NCI-H128 (cell line): ENCODE measurements at regions not wholly inside any gene's neighbourhood (a gene's known extent, or its start where the extent isn't known, plus 50 kb on each side); places are given as distances from the start of the nearest gene placed in this dataset.
"Not testable (repeated sequence)": the region's sequence is repeated elsewhere in the genome, so short reads cannot be mapped to it uniquely, and the experiment has no call there.

ENCODE experiments used
- DNase-seq: peaks from one replicate; lab custom pipeline; 2025; ENCODE audit not compliant: unreplicated experiment; lab: John Stamatoyannopoulos, UW

DNA sequence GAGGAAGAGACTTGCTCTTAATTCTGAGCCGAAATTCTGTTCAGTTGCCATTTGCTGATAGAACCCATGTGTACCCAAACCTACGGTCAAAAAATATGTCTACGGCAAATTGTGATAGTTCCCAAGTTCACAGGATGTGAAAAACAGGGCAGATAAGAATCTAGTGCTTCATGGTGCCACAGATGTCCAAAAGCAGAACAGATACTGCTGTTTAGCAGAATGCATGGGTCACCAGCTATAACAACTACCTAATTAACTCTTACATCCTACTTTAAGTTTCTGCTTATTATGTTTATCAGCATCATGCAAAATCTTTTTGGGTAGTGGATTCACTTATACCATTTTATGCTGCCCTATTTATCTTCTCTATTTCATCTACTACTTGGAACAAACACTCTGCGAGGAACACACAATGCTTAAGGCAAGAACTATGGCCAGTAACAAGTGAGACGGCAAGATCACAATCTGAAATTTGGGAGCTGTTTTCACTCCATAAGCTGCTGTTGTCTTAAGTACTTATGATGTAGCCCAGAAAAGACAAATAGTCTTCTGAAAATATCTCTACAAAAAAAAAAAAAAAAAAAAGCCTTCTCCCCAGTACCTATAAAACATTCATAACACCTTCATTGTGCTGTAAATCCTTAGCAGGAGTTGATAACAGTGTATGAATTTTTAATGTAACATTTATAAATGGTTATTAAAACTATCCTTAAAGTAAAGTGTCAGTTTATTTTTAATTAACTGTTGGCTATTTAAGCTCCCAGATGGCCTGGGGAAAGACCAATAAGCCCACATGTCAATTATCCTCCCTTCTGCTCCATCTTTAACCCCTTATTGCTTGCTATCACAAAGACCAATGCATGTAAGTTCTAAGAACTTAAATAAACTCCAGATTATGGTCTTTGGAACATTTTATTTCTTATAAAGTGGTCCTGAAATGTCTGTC is 232.3 kb downstream of the TLR4 start:
- DNase-seq = no peak

DNA sequence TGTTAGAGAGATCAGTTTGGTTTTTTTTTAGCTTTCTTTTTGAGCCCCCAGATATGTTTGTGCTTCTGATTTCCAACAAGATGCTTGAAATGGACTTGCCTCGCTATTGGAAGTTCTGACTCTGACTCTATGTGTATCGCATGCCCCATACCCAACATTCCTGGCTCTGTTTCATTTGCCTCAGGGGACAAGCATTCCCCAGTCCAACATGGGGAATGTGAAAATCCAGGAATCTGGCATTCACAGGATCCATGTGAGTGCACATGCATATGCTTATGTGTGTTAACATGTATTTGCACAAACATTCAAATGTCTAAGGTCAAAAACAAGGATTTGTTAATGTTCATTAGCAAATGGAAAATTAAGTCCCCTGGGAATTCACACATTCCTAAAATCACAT is 233.9 kb downstream of the TLR4 start:
- no peak for DNase-seq

DNA sequence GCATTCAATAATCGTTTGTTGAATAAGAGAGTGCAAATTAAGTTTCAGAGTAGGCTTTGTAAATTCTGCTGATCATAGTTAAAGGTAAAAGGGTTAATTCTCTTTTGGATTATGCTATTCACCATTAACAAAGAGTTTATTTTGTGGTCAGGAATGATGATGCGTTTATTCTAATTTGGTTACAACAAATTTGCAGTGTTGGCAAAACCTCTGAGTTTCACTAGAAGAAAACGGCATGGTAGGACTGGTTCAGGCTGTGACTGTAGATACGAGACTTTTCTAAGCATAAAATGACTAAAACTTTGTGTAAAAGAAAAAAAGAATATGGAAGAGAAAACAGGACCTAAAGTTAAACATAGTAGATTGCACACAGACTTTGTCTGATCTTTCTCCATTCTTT is 234.7 kb downstream of the TLR4 start:
- no peak for DNase-seq

GRCh38 chr9:117944750-117945149 is 240.5 kb downstream of the TLR4 start:
- DNase-seq = not testable (repeated sequence)

DNA sequence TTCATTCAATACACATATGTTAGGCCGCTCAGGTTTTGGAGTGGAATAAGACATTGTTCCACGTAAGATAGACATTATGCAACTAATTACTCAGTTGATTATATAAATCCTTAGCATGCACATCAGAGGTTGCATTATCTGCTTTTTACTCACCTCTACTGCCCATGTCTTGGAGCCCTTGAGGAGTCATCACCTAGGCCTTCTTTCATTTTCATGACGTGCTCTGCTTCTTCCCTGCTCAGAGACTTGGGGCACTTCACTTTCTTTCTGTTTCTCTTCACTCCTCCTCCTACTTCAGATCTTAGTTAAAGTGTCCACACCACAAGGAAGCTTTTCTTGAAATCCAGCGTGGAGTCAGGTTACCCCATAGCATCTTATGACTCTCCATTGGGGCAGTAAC is 241.1 kb downstream of the TLR4 start:
- DNase-seq = no peak

GRCh38 chr9:117951127-117951526 is 246.9 kb downstream of the TLR4 start:
- DNase-seq = no peak

- DNase-seq = no peak
These were observed 248.4 kb downstream of the TLR4 start for GRCh38 chr9:117952581-117952980.

- DNase-seq = no peak
These were observed 253.1 kb downstream of the TLR4 start for GRCh38 chr9:117957267-117957666.

GRCh38 chr9:117958726-117959125 is 254.5 kb downstream of the TLR4 start:
- DNase-seq = no peak

GRCh38 chr9:117963493-117964090 is 259.4 kb downstream of the TLR4 start:
- DNase-seq = no peak

- no peak for DNase-seq
These were observed 266.3 kb downstream of the TLR4 start for GRCh38 chr9:117970276-117971050.

GRCh38 chr9:117974108-117974507 is 269.9 kb downstream of the TLR4 start:
- DNase-seq = no peak

DNA sequence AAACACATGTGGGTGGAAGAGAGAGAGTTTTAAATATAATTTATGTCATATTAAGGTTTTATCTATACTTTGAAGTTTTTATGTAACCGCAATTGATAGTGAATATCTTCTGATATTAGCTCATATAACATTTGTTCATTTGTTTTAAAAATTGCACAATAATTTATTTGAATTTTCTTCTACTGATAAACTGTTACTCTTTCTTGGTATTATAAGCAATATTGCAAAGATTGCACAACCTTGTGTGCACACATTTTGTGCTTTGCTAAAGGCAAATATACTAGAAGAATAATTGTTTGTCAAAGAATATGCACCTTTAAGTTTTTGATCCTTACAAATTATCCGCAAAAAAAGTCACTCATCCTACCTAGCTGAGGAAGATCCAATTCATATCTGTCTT is 275.7 kb downstream of the TLR4 start:
- no peak for DNase-seq

- no peak for DNase-seq
These were observed 283.7 kb downstream of the TLR4 start for GRCh38 chr9:117987945-117988344.

DNA sequence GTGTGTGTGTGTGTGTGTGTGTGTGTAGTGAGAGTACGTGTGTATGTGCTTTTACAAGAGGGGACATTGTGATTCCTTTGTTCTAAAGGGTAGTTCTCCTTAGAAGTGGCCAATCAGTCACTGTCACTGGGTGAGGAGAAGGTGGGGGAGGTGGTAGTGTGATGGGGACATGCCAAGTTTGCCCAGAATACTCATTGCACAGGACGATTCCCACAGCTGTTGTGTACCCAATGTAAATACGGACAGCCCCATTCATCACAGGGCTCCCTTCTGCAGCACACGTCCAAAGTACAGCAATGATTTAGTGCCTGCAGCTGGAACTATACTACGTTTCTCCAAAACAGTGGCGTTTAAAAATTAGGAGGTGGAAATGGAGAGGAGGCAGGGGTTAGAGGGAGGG is 287.8 kb downstream of the TLR4 start:
- no peak for DNase-seq

GRCh38 chr9:118000581-118000980 is 296.4 kb downstream of the TLR4 start:
- no peak for DNase-seq

GRCh38 chr9:118003240-118003639 is 299.0 kb downstream of the TLR4 start:
- DNase-seq = no peak

GRCh38 chr9:118008246-118008645 is 304.0 kb downstream of the TLR4 start:
- no peak for DNase-seq

DNA sequence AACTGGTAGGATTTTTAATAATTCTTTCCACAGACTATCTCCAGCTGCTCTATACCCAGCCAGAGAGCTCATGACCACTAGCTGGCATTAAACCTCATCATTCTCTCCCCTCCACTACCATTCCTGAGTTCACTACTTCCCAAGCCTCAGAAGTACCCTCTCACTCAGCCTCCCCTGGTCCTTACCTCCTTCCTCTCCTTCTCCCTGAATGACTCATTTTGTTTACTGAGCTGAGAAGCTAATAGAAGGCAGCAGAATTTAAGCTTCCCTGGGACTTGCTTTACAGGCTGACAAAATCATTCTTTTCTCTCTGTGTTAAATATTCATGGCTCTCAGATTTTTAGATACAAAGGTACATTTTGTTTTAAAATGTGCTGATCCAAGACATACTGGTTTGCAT is 305.4 kb downstream of the TLR4 start:
- no peak for DNase-seq

GRCh38 chr9:118017607-118018122 is 313.5 kb downstream of the TLR4 start:
- no peak for DNase-seq

DNA sequence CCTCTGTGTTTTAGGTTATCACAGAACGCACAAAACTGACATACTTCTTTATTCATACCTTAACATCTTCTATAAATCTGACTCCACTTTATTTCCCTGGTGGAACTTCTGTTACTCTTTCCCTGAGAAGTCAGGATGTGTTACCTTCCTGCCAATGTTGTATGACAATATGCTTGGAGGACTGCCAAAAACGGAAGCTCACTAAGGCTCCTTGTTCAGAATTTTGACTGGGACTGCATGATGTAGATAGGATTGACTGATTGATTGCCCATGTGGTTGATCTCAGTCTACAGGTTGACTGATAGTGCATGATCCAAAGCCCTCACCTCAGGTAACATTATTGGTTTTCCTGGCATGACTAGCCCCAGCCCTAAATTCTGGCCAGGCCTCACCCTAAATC is 319.4 kb downstream of the TLR4 start:
- DNase-seq = no peak

DNA sequence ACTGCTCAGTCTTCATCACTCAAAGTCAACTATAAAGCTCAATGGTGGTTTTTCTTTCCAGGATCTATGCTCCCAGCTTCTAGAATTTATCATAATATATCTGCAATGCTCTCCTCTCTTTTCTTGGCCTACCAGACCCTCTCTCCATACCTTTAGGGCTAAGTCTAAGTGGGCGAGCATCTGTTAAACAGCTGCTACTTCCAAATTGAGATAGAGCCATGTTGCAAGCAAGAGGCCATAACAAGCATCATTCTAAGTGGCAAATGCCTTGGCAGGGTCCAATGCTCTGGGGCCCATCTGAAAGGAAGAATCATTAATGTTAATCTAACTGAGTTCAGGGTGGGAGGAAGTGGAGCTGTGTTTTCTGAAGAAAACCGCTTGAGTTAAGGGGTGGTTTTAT is 324.0 kb downstream of the TLR4 start:
- no peak for DNase-seq
